Neuronal stem cell (in vitro differentiated cells): ENCODE measurements at regions not wholly inside any gene's neighbourhood (a gene's known extent, or its start where the extent isn't known, plus 50 kb on each side); places are given as distances from the start of the nearest gene placed in this dataset.

Experiments used
- DNase-seq: peaks from one replicate; pipeline ENCODE4 v3.0.0-alpha.2; 2013; ENCODE audit warnings: low spot score
- H2AFZ ChIP-seq: one replicate; pipeline ENCODE4 v1.6.1; 2013; ENCODE audit warnings: mild to moderate bottlenecking, low read length, inconsistent platforms
- H2AK5ac ChIP-seq: 2 replicates; pipeline ENCODE4 v1.6.1; 2013; ENCODE audit warnings: low read depth, mild to moderate bottlenecking, inconsistent platforms, low read length, moderate library complexity, mixed read lengths
- H2BK120ac ChIP-seq: 2 replicates; pipeline ENCODE4 v1.6.1; 2013; ENCODE audit warnings: low read depth, mild to moderate bottlenecking, inconsistent platforms, low read length, moderate library complexity, mixed read lengths
- H2BK12ac ChIP-seq: one replicate; pipeline ENCODE4 v1.6.1; 2013; ENCODE audit warnings: low read length, inconsistent platforms
- H2BK15ac ChIP-seq: 2 replicates; pipeline ENCODE4 v1.6.1; 2013; ENCODE audit warnings: mild to moderate bottlenecking, low read length, inconsistent platforms, mixed read lengths
- H2BK5ac ChIP-seq: one replicate; pipeline ENCODE4 v1.6.1; 2013; ENCODE audit warnings: inconsistent platforms, mild to moderate bottlenecking, low read length, moderate library complexity
- H3K14ac ChIP-seq: one replicate; pipeline ENCODE4 v1.6.1; 2013; ENCODE audit warnings: low read length, inconsistent platforms
- H3K18ac ChIP-seq: 2 replicates; pipeline ENCODE4 v1.6.1; 2013; ENCODE audit warnings: low read length, inconsistent platforms
- H3K23ac ChIP-seq: 2 replicates; pipeline ENCODE4 v1.6.1; 2013; ENCODE audit warnings: low read depth, mild to moderate bottlenecking, mixed read lengths, low read length, inconsistent platforms; ENCODE audit not compliant: poor library complexity
- H3K27ac ChIP-seq: replicated peaks from 3 replicates; pipeline ENCODE4 v1.5.1; 2013; ENCODE audit warnings: low read length, inconsistent platforms
- H3K27me3 ChIP-seq, 3 experiments: 2 replicates each; pipeline ENCODE4 v1.6.1; 2013; ENCODE audit warnings: low read length in 3 of 3, mild to moderate bottlenecking in 2 of 3, inconsistent platforms in 1 of 3, low read depth in 1 of 3, mixed read lengths in 1 of 3, moderate library complexity in 1 of 3; ENCODE audit not compliant: control insufficient read depth in 3 of 3, insufficient read depth in 3 of 3
- H3K36me3 ChIP-seq, 2 donors: replicated peaks in 1 of 2; 2 replicates each; pipeline ENCODE4 v1.6.1; 2013; ENCODE audit warnings: low read length in 2 of 2; ENCODE audit not compliant: control insufficient read depth in 2 of 2, insufficient read depth in 2 of 2
- H3K4ac ChIP-seq: 2 replicates; pipeline ENCODE4 v1.6.1; 2013; ENCODE audit warnings: inconsistent platforms, mild to moderate bottlenecking, low read length, moderate library complexity
- H3K4me1 ChIP-seq, 2 donors: 1 replicate in 1 of 2; 2 replicates in 1 of 2; pipeline ENCODE4 v1.6.1; 2013; ENCODE audit warnings: low read length in 2 of 2, low read depth in 1 of 2; ENCODE audit not compliant: control insufficient read depth in 2 of 2, insufficient read depth in 1 of 2
- H3K4me2 ChIP-seq: one replicate; pipeline ENCODE4 v1.6.1; 2013; ENCODE audit warnings: mild to moderate bottlenecking, low read length, inconsistent platforms; ENCODE audit not compliant: insufficient read depth, poor library complexity, severe bottlenecking
- H3K4me3 ChIP-seq, 2 donors: 2 replicates each; pipeline ENCODE4 v1.5.1; 2013; ENCODE audit warnings: low read length in 2 of 2, mild to moderate bottlenecking in 2 of 2, inconsistent platforms in 1 of 2, moderate library complexity in 1 of 2
- H3K79me1 ChIP-seq: one replicate; pipeline ENCODE4 v1.6.1; 2013; ENCODE audit warnings: low read depth, mild to moderate bottlenecking, inconsistent platforms, low read length, moderate library complexity
- H3K9ac ChIP-seq: one replicate; pipeline ENCODE4 v1.6.1; 2013; ENCODE audit warnings: mild to moderate bottlenecking, low read depth, low read length, inconsistent platforms; ENCODE audit not compliant: poor library complexity
- H3K9me3 ChIP-seq, 2 donors: replicated peaks in 1 of 2; 2 replicates each; pipeline versions ENCODE3 to v1.6.1; 2013; ENCODE audit warnings: low read length in 2 of 2, mild to moderate bottlenecking in 2 of 2, inconsistent platforms in 1 of 2, low read depth in 1 of 2, mixed read lengths in 1 of 2, moderate library complexity in 1 of 2; ENCODE audit not compliant: control insufficient read depth in 2 of 2, insufficient read depth in 1 of 2
- H4K8ac ChIP-seq: one replicate; pipeline ENCODE4 v1.6.1; 2013; ENCODE audit warnings: low read depth, mild to moderate bottlenecking, inconsistent platforms, low read length, moderate library complexity
- H4K91ac ChIP-seq: one replicate; pipeline ENCODE4 v1.6.1; 2013; ENCODE audit warnings: low read length, low read depth, mild to moderate bottlenecking, inconsistent platforms; ENCODE audit not compliant: poor library complexity
- WGBS, 2 donors: extraction: QIAGEN DNeasy Blood & Tissue Kit; methylation state at CpG; one replicate each; pipeline ENCODE4 v1.1.7; 2013; ENCODE audit warnings: missing lambda C conversion rate in 2 of 2, mixed read lengths in 1 of 2; ENCODE audit not compliant: insufficient read length in 2 of 2, insufficient replicate concordance in 1 of 2; ENCODE audit errors: extremely low coverage in 2 of 2; 5-methylcytosine and 5-hydroxymethylcytosine counted together

DNA sequence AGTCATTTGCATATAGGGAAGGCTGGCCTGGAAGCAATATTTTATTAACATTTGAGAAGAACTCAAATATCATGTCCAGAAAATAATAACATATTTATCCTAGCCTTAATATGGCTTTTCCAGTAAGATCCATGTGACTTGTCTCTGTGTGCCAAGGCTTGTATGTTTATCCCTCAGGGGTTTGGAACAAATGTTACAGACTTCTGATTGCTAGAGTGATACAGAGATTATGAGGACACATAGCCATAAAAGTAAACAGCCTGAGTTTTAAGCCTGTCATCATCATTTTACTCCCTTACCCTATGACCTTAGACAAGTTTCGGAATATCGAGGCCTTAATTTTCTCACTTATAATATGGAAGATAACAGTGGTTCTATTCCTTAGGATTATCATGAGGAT, 338.1 kb downstream of the GPAT3 start:
- H3K27ac ChIP-seq, result no peak overlapping the region
- no peak overlapping the region for H3K4ac ChIP-seq
- no peak overlapping the region for H2BK5ac ChIP-seq
- WGBS, 2 donors, result no CpG with 5 or more reads among the region's 2 CpGs
- H4K91ac ChIP-seq, result no peak overlapping the region
- no peak overlapping the region for H2BK120ac ChIP-seq
- no peak overlapping the region for H2AK5ac ChIP-seq
- H4K8ac ChIP-seq, result no peak overlapping the region
- H3K9ac ChIP-seq, result no peak overlapping the region
- H2BK12ac ChIP-seq, result no peak overlapping the region
- peaks cover 0 to 24% (median 0%) of the 10 kb centered on the region in 3 experiments for H3K27me3 ChIP-seq
- no peaks in the 10 kb centered on the region for H3K36me3 ChIP-seq
- H3K23ac ChIP-seq, result no peak overlapping the region
- H2AFZ ChIP-seq, result no peak overlapping the region
- no peak overlapping the region for H3K4me3 ChIP-seq
- H3K4me2 ChIP-seq, result no peak overlapping the region
- peaks cover 4 to 6% of the 10 kb centered on the region in 2 donors for H3K4me1 ChIP-seq
- H3K79me1 ChIP-seq, result no peaks in the 10 kb centered on the region
- no peak for DNase-seq
- peaks cover 0 to 3% of the 10 kb centered on the region in 2 donors for H3K9me3 ChIP-seq
- H3K18ac ChIP-seq, result no peak overlapping the region
- no peak overlapping the region for H3K14ac ChIP-seq
- no peak overlapping the region for H2BK15ac ChIP-seq

GRCh38 chr4:83870328-83870950, 334.5 kb downstream of the GPAT3 start:
- no peak overlapping the region for H2BK12ac ChIP-seq
- H3K14ac ChIP-seq, result no peak overlapping the region
- WGBS, 2 donors, result no CpG with 5 or more reads among the region's 5 CpGs
- no peak for DNase-seq
- H3K4me3 ChIP-seq, result no peak overlapping the region
- no peak overlapping the region for H3K9ac ChIP-seq
- no peak overlapping the region for H3K27ac ChIP-seq
- peaks cover 9 to 10% of the 10 kb centered on the region in 2 donors for H3K4me1 ChIP-seq
- no peak overlapping the region for H2BK120ac ChIP-seq
- no peak overlapping the region for H4K91ac ChIP-seq
- H4K8ac ChIP-seq, result no peak overlapping the region
- H3K4me2 ChIP-seq, result no peak overlapping the region
- H3K36me3 ChIP-seq, result no peaks in the 10 kb centered on the region
- no peak overlapping the region for H2BK5ac ChIP-seq
- H3K27me3 ChIP-seq, result peaks cover 0 to 47% (median 0%) of the 10 kb centered on the region in 3 experiments
- no peak overlapping the region for H3K4ac ChIP-seq
- H2BK15ac ChIP-seq, result no peak overlapping the region
- H3K18ac ChIP-seq, result no peak overlapping the region
- H2AK5ac ChIP-seq, result no peak overlapping the region
- H3K9me3 ChIP-seq, result peaks cover 0 to 3% of the 10 kb centered on the region in 2 donors
- no peak overlapping the region for H2AFZ ChIP-seq
- no peak overlapping the region for H3K23ac ChIP-seq
- H3K79me1 ChIP-seq, result no peaks in the 10 kb centered on the region

GRCh38 chr4:83866834-83867621, 331.1 kb downstream of the GPAT3 start:
- no peak overlapping the region for H4K91ac ChIP-seq
- peaks cover 13 to 15% of the 10 kb centered on the region in 2 donors for H3K4me1 ChIP-seq
- peaks cover 0 to 3% of the 10 kb centered on the region in 2 donors for H3K9me3 ChIP-seq
- H2BK12ac ChIP-seq, result no peak overlapping the region
- no peak overlapping the region for H3K18ac ChIP-seq
- no peak overlapping the region for H3K4me3 ChIP-seq
- no peak overlapping the region for H2BK120ac ChIP-seq
- H3K9ac ChIP-seq, result no peak overlapping the region
- H4K8ac ChIP-seq, result no peak overlapping the region
- H3K79me1 ChIP-seq, result no peaks in the 10 kb centered on the region
- H2BK5ac ChIP-seq, result no peak overlapping the region
- H2BK15ac ChIP-seq, result no peak overlapping the region
- H3K27ac ChIP-seq, result no peak overlapping the region
- H3K36me3 ChIP-seq, result no peaks in the 10 kb centered on the region
- no peak overlapping the region for H3K4ac ChIP-seq
- WGBS, 2 donors, result no CpG with 5 or more reads among the region's 4 CpGs
- no peak for DNase-seq
- peaks cover 0 to 63% (median 0%) of the 10 kb centered on the region in 3 experiments for H3K27me3 ChIP-seq
- H3K4me2 ChIP-seq, result no peak overlapping the region
- no peak overlapping the region for H3K14ac ChIP-seq
- H2AFZ ChIP-seq, result no peak overlapping the region
- no peak overlapping the region for H3K23ac ChIP-seq
- no peak overlapping the region for H2AK5ac ChIP-seq

- H3K4me2 ChIP-seq, result peak overlapping the region; percentile 12
- H2BK12ac ChIP-seq, result no peak overlapping the region
- H3K14ac ChIP-seq, result no peak overlapping the region
- H3K27ac ChIP-seq, result peak overlapping the region; percentile 35
- H4K91ac ChIP-seq, result no peak overlapping the region
- no CpG with 5 or more reads among the region's 6 CpGs for WGBS, 2 donors
- H3K36me3 ChIP-seq, result no peaks in the 10 kb centered on the region
- no peak overlapping the region for H3K4me3 ChIP-seq
- peaks cover 9 to 15% of the 10 kb centered on the region in 2 donors for H3K4me1 ChIP-seq
- H2AK5ac ChIP-seq, result no peak overlapping the region
- H2BK15ac ChIP-seq, result no peak overlapping the region
- H4K8ac ChIP-seq, result no peak overlapping the region
- no peak overlapping the region for H3K4ac ChIP-seq
- H3K18ac ChIP-seq, result no peak overlapping the region
- H2BK5ac ChIP-seq, result no peak overlapping the region
- H2AFZ ChIP-seq, result no peak overlapping the region
- no peak overlapping the region for H3K9ac ChIP-seq
- no peak overlapping the region for H2BK120ac ChIP-seq
- H3K27me3 ChIP-seq, result peaks cover 0 to 63% (median 0%) of the 10 kb centered on the region in 3 experiments
- H3K79me1 ChIP-seq, result no peaks in the 10 kb centered on the region
- no peak overlapping the region for H3K23ac ChIP-seq
- peak; percentile 71 for DNase-seq
- H3K9me3 ChIP-seq, result no peaks in the 10 kb centered on the region
These were observed 329.7 kb downstream of the GPAT3 start for GRCh38 chr4:83865417-83866150.
